ENCODE measurements at regions not wholly inside any gene's neighbourhood (a gene's known extent, or its start where the extent isn't known, plus 50 kb on each side); places are given as distances from the start of the nearest gene placed in this dataset.

DNA sequence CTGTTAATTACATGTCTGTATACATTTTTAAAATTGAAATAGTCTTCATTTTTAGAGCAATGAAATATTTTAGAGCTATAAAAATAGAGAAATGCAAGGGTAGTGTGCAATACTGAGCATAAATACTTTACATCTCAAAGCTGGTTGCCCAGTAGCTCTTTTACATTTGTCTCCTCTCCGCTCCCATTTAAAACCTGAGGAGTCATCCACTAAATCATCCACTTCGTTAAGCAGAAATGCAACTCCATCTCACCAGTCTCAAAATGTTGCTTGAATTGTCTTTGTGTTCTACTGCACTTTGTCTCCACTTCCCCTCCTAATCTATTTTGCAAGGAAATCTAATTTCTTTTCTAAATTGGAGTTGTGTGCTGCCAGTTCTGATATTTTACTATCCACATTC is 563.6 kb downstream of the VGLL3 start (continued):
- TF ChIP-seq, protein P1, sequence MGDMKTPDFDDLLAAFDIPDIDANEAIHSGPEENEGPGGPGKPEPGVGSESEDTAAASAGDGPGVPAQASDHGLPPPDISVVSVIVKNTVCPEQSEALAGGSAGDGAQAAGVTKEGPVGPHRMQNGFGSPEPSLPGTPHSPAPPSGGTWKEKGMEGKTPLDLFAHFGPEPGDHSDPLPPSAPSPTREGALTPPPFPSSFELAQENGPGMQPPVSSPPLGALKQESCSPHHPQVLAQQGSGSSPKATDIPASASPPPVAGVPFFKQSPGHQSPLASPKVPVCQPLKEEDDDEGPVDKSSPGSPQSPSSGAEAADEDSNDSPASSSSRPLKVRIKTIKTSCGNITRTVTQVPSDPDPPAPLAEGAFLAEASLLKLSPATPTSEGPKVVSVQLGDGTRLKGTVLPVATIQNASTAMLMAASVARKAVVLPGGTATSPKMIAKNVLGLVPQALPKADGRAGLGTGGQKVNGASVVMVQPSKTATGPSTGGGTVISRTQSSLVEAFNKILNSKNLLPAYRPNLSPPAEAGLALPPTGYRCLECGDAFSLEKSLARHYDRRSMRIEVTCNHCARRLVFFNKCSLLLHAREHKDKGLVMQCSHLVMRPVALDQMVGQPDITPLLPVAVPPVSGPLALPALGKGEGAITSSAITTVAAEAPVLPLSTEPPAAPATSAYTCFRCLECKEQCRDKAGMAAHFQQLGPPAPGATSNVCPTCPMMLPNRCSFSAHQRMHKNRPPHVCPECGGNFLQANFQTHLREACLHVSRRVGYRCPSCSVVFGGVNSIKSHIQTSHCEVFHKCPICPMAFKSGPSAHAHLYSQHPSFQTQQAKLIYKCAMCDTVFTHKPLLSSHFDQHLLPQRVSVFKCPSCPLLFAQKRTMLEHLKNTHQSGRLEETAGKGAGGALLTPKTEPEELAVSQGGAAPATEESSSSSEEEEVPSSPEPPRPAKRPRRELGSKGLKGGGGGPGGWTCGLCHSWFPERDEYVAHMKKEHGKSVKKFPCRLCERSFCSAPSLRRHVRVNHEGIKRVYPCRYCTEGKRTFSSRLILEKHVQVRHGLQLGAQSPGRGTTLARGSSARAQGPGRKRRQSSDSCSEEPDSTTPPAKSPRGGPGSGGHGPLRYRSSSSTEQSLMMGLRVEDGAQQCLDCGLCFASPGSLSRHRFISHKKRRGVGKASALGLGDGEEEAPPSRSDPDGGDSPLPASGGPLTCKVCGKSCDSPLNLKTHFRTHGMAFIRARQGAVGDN (IDR thresholded peaks at IDR 0.05): no peak
- TF ChIP-seq POLR2AphosphoS2 (IDR thresholded peaks at IDR 0.05; ENCODE audit: low read depth, low read length): no peak

DNA sequence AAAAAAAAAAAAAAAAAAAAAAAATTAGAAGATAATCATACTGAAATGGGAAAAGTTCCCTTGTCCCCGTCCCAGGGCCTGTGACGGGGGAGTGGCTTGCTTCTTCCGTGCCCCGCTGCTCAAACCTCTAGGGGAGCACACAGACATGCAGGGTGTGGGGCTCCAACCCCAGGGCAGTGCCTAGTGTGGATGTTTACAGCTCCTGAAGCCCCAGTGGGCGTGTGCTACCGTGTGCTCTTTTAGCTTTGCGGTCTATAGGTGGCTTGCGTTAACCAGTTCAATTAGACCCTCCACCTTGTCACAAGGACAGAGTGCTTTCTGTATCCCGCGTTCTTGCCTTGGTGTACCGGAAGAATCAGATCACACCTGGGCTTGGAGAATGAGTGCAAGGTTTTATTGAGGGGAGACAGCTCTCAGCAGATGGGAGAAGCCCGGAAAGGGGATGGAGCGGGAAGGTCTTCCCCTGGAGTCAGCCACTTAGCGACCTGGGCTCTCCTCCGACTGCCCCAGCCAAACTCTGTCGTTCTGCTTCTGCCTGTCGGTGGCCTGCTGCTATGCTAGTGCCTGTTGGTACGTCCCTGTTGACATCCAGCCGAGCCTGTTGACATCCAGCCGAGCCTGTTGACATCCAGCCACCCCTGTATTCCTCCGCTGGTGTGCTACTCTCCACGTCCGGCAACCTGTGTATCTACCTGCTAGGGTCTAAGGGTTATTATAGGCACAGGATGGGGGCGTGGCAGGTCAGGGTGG is 569.8 kb downstream of the VGLL3 start:
- H3K79me2 ChIP-seq (ENCODE audit: control insufficient read depth, insufficient read depth, low read length): no peaks in the 10 kb centered on the region
- no peak overlapping the region for H3K9ac ChIP-seq (ENCODE audit: control insufficient read depth, insufficient read depth, low read length)
- no peak overlapping the region for H2AFZ ChIP-seq (ENCODE audit: control insufficient read depth, low read depth, low read length)
- no peaks in the 10 kb centered on the region for H3K36me3 ChIP-seq (ENCODE audit: control insufficient read depth in 2 of 2, insufficient read depth in 2 of 2, low read length in 1 of 2)
- FAIRE-seq (no peak), ATAC-seq (no peak), DNase-seq (ENCODE audit: low read depth, low spot score) (no peak)
- no peaks in the 10 kb centered on the region for H3K4me1 ChIP-seq (ENCODE audit: control insufficient read depth, insufficient read depth, low read length)
- H3K27ac ChIP-seq (ENCODE audit: control insufficient read depth, insufficient read depth): no peak overlapping the region
- 49% methylated on average over 24 of the region's 24 CpGs for WGBS (ENCODE audit: insufficient coverage, insufficient replicate concordance, low lambda C conversion rate, missing lambda C conversion rate)
- in situ Hi-C loops (cut with MboI): no loop called here
- H3K4me2 ChIP-seq (ENCODE audit: control insufficient read depth, insufficient read depth): no peak overlapping the region
- ChIA-PET POLR2A (no interaction called here), CTCF (no interaction called here), RAD21 (ENCODE audit: unreplicated experiment) (no interaction called here), SMC1A (ENCODE audit: uncharacterized antibody, unreplicated experiment) (interaction anchor here (1.2 kb wide), 1 partner anchor 28 kb away, joined by 3 read pairs; no protein-coding TSS in a partner anchor)
- no peaks in the 10 kb centered on the region for H4K20me1 ChIP-seq (ENCODE audit: control insufficient read depth, insufficient read depth)
- no peaks in the 10 kb centered on the region for H3K9me3 ChIP-seq (replicated peaks; ENCODE audit: control insufficient read depth, insufficient read depth, low read length)
- H3K4me3 ChIP-seq: no peak overlapping the region
- intact Hi-C loops (cut with micrococcal nuclease; ENCODE audit: unreplicated experiment): no loop called here
- no peaks in the 10 kb centered on the region for H3K27me3 ChIP-seq (replicated peaks in 1 of 2; ENCODE audit: control insufficient read depth in 2 of 2, insufficient read depth in 2 of 2, low read length in 1 of 2)
- BruUV-seq (replicated peaks): no TSS peak
- TF ChIP-seq CHD2 (IDR thresholded peaks at IDR 0.05; ENCODE audit: borderline replicate concordance, low read depth, low read length) (no peak), TARDBP (IDR thresholded peaks at IDR 0.05; ENCODE audit: borderline replicate concordance) (no peak), PAX8 (IDR thresholded peaks at IDR 0.05) (no peak), YY1 (IDR thresholded peaks at IDR 0.05; ENCODE audit: low read depth, low read length) (no peak), CEBPB (IDR thresholded peaks at IDR 0.05; ENCODE audit: borderline replicate concordance in 1 of 2, low read depth in 2 of 2, low read length in 2 of 2) (no peak), EGR1 (IDR thresholded peaks at IDR 0.05; ENCODE audit: borderline replicate concordance in 1 of 2, low read depth in 2 of 2, low read length in 2 of 2) (no peak), IKZF2 (IDR thresholded peaks at IDR 0.05) (no peak)
- TF ChIP-seq, protein P2, sequence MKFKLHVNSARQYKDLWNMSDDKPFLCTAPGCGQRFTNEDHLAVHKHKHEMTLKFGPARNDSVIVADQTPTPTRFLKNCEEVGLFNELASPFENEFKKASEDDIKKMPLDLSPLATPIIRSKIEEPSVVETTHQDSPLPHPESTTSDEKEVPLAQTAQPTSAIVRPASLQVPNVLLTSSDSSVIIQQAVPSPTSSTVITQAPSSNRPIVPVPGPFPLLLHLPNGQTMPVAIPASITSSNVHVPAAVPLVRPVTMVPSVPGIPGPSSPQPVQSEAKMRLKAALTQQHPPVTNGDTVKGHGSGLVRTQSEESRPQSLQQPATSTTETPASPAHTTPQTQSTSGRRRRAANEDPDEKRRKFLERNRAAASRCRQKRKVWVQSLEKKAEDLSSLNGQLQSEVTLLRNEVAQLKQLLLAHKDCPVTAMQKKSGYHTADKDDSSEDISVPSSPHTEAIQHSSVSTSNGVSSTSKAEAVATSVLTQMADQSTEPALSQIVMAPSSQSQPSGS (IDR thresholded peaks at IDR 0.05; ENCODE audit: low read length): no peak
- TF ChIP-seq, protein P3, sequence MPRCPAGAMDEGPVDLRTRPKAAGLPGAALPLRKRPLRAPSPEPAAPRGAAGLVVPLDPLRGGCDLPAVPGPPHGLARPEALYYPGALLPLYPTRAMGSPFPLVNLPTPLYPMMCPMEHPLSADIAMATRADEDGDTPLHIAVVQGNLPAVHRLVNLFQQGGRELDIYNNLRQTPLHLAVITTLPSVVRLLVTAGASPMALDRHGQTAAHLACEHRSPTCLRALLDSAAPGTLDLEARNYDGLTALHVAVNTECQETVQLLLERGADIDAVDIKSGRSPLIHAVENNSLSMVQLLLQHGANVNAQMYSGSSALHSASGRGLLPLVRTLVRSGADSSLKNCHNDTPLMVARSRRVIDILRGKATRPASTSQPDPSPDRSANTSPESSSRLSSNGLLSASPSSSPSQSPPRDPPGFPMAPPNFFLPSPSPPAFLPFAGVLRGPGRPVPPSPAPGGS (IDR thresholded peaks at IDR 0.05; ENCODE audit: borderline replicate concordance, insufficient read depth, low read depth, low read length, poor library complexity, severe bottlenecking): no peak
- TF ChIP-seq, protein P4, sequence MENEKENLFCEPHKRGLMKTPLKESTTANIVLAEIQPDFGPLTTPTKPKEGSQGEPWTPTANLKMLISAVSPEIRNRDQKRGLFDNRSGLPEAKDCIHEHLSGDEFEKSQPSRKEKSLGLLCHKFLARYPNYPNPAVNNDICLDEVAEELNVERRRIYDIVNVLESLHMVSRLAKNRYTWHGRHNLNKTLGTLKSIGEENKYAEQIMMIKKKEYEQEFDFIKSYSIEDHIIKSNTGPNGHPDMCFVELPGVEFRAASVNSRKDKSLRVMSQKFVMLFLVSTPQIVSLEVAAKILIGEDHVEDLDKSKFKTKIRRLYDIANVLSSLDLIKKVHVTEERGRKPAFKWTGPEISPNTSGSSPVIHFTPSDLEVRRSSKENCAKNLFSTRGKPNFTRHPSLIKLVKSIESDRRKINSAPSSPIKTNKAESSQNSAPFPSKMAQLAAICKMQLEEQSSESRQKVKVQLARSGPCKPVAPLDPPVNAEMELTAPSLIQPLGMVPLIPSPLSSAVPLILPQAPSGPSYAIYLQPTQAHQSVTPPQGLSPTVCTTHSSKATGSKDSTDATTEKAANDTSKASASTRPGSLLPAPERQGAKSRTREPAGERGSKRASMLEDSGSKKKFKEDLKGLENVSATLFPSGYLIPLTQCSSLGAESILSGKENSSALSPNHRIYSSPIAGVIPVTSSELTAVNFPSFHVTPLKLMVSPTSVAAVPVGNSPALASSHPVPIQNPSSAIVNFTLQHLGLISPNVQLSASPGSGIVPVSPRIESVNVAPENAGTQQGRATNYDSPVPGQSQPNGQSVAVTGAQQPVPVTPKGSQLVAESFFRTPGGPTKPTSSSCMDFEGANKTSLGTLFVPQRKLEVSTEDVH (IDR thresholded peaks at IDR 0.05; ENCODE audit: low read depth, partially characterized antibody): no peak
